SU-DHL-6 (cell line): ENCODE measurements at regions not wholly inside any gene's neighbourhood (a gene's known extent, or its start where the extent isn't known, plus 50 kb on each side); places are given as distances from the start of the nearest gene placed in this dataset.

Experiments used
- H2AFZ ChIP-seq: fragments of 200-600 bp; sonication (generic); 2 replicates; pipeline ENCODE4 v1.6.1; 2014; ENCODE audit warnings: low read depth, mild to moderate bottlenecking, moderate library complexity, mixed read lengths, antibody characterized with exemption, low read length; ENCODE audit not compliant: severe bottlenecking
- H3F3A ChIP-seq: fragments of 200-600 bp; shearing (Covaris generic); 2 replicates; pipeline ENCODE4 v1.6.0; 2016; ENCODE audit warnings: antibody characterized with exemption, mild to moderate bottlenecking; ENCODE audit not compliant: insufficient read depth
- H3K27ac ChIP-seq: fragments of 200-600 bp; sonication (generic); 2 replicates; pipeline ENCODE4 v1.5.1; 2016; ENCODE audit warnings: low read depth, mild to moderate bottlenecking, low read length, moderate library complexity, mixed read lengths
- H3K27me3 ChIP-seq: fragments of 200-600 bp; sonication (generic), shearing (Covaris generic); 2 replicates; pipeline ENCODE4 v1.6.0; 2014; ENCODE audit warnings: mild to moderate bottlenecking, low read length
- H3K36me3 ChIP-seq: fragments of 200-600 bp; sonication (generic); 2 replicates; pipeline ENCODE4 v1.6.1; 2014; ENCODE audit warnings: mild to moderate bottlenecking, low read length, mixed read lengths
- H3K4me2 ChIP-seq: fragments of 300-600, 200-600 bp; shearing (Covaris generic), sonication (generic); 2 replicates; pipeline ENCODE4 v1.6.0; 2014; ENCODE audit warnings: low read length, low read depth, mild to moderate bottlenecking; ENCODE audit not compliant: poor library complexity, severe bottlenecking
- H3K4me3 ChIP-seq: fragments of 200-600 bp; sonication (generic); 2 replicates; pipeline ENCODE4 v1.5.1; 2014; ENCODE audit warnings: antibody characterized with exemption, low read length, mild to moderate bottlenecking, mixed read lengths; ENCODE audit not compliant: insufficient read depth, poor library complexity, severe bottlenecking
- H3K79me2 ChIP-seq: fragments of 200-600 bp; sonication (generic); 2 replicates; pipeline ENCODE4 v1.6.1; 2014; ENCODE audit warnings: mild to moderate bottlenecking, low read length, moderate library complexity; ENCODE audit not compliant: insufficient read depth
- H3K9ac ChIP-seq: fragments of 200-600 bp; sonication (generic); 2 replicates; pipeline ENCODE4 v1.7.0; 2014; ENCODE audit warnings: mild to moderate bottlenecking, low read length
- H3K9me2 ChIP-seq: fragments of 200-600 bp; sonication (generic); replicated peaks from 2 replicates; pipeline ENCODE4 v1.6.1; 2014; ENCODE audit warnings: low read length; ENCODE audit not compliant: insufficient read depth
- H3K9me3 ChIP-seq: fragments of 200-600 bp; sonication (generic); 2 replicates; pipeline ENCODE4 v1.6.1; 2014; ENCODE audit warnings: low read length, mixed read lengths; ENCODE audit not compliant: insufficient read depth
- H4K20me1 ChIP-seq: fragments of 200-600 bp; sonication (generic); 2 replicates; pipeline ENCODE4 v1.6.1; 2014; ENCODE audit warnings: low read depth, mild to moderate bottlenecking, antibody characterized with exemption, low read length, moderate library complexity, mixed read lengths
- CTCF ChIP-seq: fragments of 200-600 bp; sonication (generic); IDR thresholded peaks from one replicate; pipeline ENCODE4 v1.5.1; 2017; ENCODE audit warnings: antibody characterized with exemption, mild to moderate bottlenecking, low read length, moderate library complexity; ENCODE audit not compliant: insufficient read depth, poor library complexity, severe bottlenecking
- EZH2phosphoT487 ChIP-seq: fragments of 200-600 bp; sonication (generic), shearing (Covaris generic); conservative IDR thresholded peaks from 2 replicates; pipeline ENCODE4 v1.6.1; 2018; ENCODE audit warnings: mild to moderate bottlenecking, antibody characterized with exemption, low read length, moderate library complexity, mixed read lengths

GRCh38 chr2:150859162-150859561 is 371.7 kb upstream of the RND3 start:
- Histone ChIP-seq H3F3A (no peaks in the 10 kb centered on the region), H3K27ac (no peak overlapping the region), H3K27me3 (no peaks in the 10 kb centered on the region), H3K4me2 (no peak overlapping the region), H2AFZ (no peak overlapping the region), H3K9me3 (no peaks in the 10 kb centered on the region), H3K9ac (no peak overlapping the region), H3K4me3 (no peak overlapping the region), H3K36me3 (0 out of 2 replicates have a peak, but pooled peaks cover 2% of the 10 kb centered on the region), H3K9me2 (no peaks in the 10 kb centered on the region), H4K20me1 (no peaks in the 10 kb centered on the region), H3K79me2 (no peaks in the 10 kb centered on the region)
- no peak for TF ChIP-seq CTCF

DNA sequence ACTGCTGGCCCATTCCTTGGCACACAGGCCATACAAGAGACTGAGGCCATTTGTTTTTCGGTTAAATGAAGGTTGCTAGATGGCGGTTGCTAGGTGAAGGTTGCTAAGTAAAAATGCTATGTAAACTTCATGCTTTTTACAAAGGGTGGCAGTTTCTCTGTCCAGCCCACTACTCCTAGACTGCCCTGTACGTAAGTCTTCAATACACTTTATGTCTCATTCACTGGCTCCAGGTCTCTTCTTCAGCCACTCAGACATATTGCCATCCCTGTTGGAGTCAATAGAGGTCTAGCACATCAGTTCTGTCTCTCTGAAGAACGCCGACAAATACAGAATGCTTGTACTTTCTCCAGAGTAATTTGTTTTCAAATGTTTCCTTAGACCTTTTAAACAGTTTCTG is 370.9 kb upstream of the RND3 start:
- no peak overlapping the region for H3K4me2 ChIP-seq
- no peaks in the 10 kb centered on the region for H3K9me2 ChIP-seq
- 0 out of 2 replicates have a peak, but pooled peaks cover 2% of the 10 kb centered on the region for H3K36me3 ChIP-seq
- no peak overlapping the region for H3K4me3 ChIP-seq
- H3K9ac ChIP-seq = no peak overlapping the region
- H3K27ac ChIP-seq = no peak overlapping the region
- no peaks in the 10 kb centered on the region for H3K27me3 ChIP-seq
- H3K9me3 ChIP-seq = no peaks in the 10 kb centered on the region
- H4K20me1 ChIP-seq = no peaks in the 10 kb centered on the region
- no peaks in the 10 kb centered on the region for H3F3A ChIP-seq
- TF ChIP-seq EZH2phosphoT487 (no peak), CTCF (no peak)
- H3K79me2 ChIP-seq = no peaks in the 10 kb centered on the region
- H2AFZ ChIP-seq = no peak overlapping the region

DNA sequence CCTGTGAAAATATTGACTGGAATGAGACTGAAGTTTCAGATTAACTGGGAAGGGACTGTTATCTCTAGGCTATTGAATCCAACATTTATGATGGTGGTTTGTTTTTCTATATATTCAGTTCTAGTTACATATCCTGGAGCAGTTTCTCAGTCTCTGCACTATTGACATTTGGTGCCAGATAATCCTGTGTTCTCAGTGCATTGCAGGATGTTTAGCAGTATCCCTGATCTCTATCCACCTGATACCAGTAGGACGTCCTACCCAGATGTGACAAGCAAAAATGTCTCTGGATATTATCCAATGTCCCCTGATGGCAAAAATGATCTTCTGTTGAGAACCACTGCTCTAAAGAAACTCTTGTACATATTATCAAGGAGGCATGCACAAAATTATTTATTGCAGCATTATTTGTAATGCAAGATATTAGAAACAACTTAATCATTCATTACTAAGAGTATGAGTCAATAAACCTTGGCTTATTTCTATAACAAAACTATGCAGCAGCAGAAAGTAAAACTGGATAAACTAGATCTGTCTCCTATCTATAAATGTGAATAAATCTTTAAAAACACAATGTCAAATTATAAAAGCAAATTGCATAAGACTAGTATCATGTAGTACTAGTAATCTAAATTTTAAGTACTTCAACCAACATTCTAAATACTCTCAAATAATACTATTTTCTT is 369.3 kb upstream of the RND3 start:
- Histone ChIP-seq H3K4me3 (no peak overlapping the region), H3K9me2 (no peaks in the 10 kb centered on the region), H3K27me3 (no peaks in the 10 kb centered on the region), H2AFZ (no peak overlapping the region), H3K36me3 (0 out of 2 replicates have a peak, but pooled peaks cover 2% of the 10 kb centered on the region), H3F3A (no peaks in the 10 kb centered on the region), H3K9ac (no peak overlapping the region), H4K20me1 (no peaks in the 10 kb centered on the region), H3K4me2 (no peak overlapping the region), H3K9me3 (no peaks in the 10 kb centered on the region), H3K79me2 (no peaks in the 10 kb centered on the region), H3K27ac (no peak overlapping the region)
- no peak for TF ChIP-seq CTCF
- no peak for TF ChIP-seq EZH2phosphoT487
